ENCODE measurements at regions not wholly inside any gene's neighbourhood (a gene's known extent, or its start where the extent isn't known, plus 50 kb on each side); places are given as distances from the start of the nearest gene placed in this dataset.
"Not testable (repeated sequence)": the region's sequence is repeated elsewhere in the genome, so short reads cannot be mapped to it uniquely, and the experiment has no call there.

- no peak for DNase-seq
Measured at GRCh38 chr22:22074634-22075381, 92.2 kb upstream of the TOP3B start.

GRCh38 chr22:22073769-22074561 is 91.4 kb upstream of the TOP3B start:
- no peak for DNase-seq

- DNase-seq = no peak
Measured at GRCh38 chr22:22072169-22072836, 89.7 kb upstream of the TOP3B start.

- no peak for DNase-seq
Measured at GRCh38 chr22:22071455-22071854, 88.9 kb upstream of the TOP3B start.

- no peak for DNase-seq
Measured at GRCh38 chr22:22070371-22070824, 87.8 kb upstream of the TOP3B start.

GRCh38 chr22:22069450-22070370 is 87.1 kb upstream of the TOP3B start:
- no peak for DNase-seq

- DNase-seq = no peak
Measured at GRCh38 chr22:22068657-22069056, 86.1 kb upstream of the TOP3B start.

- DNase-seq = no peak
Measured at GRCh38 chr22:22068025-22068424, 85.4 kb upstream of the TOP3B start.

GRCh38 chr22:22067192-22067591 is 84.6 kb upstream of the TOP3B start:
- DNase-seq = no peak

- DNase-seq = no peak
Measured at GRCh38 chr22:22064580-22064979, 82.0 kb upstream of the TOP3B start.

- no peak for DNase-seq
Measured at GRCh38 chr22:22062306-22062793, 79.8 kb upstream of the TOP3B start.

GRCh38 chr22:22061085-22062077 is 78.8 kb upstream of the TOP3B start:
- no peak for DNase-seq

- peak; percentile 25 for DNase-seq
Measured at GRCh38 chr22:22060200-22061084, 77.9 kb upstream of the TOP3B start.

GRCh38 chr22:22059291-22060002 is 76.9 kb upstream of the TOP3B start:
- DNase-seq = no peak

GRCh38 chr22:22058633-22059290 is 76.2 kb upstream of the TOP3B start:
- no peak for DNase-seq

- DNase-seq = no peak
Measured at GRCh38 chr22:22057617-22058378, 75.2 kb upstream of the TOP3B start.

GRCh38 chr22:22056809-22057594 is 74.4 kb upstream of the TOP3B start:
- DNase-seq = not testable (repeated sequence)

All from GDM1 (cell line).